A549 (cell line): ENCODE measurements at regions not wholly inside any gene's neighbourhood (a gene's known extent, or its start where the extent isn't known, plus 50 kb on each side); places are given as distances from the start of the nearest gene placed in this dataset.

Source experiments
- CBX8 ChIP-seq: fragments of 200-600 bp; sonication (generic); IDR thresholded peaks from 2 replicates; pipeline ENCODE4 v1.6.1; 2016
- CHD2 ChIP-seq: fragments of 150-350 bp; IDR thresholded peaks from 2 replicates; pipeline ENCODE4 v1.6.1; 2014; ENCODE audit warnings: low read length; ENCODE audit not compliant: partially characterized antibody
- CTCF ChIP-seq: fragments of >200 bp; sonication (Bioruptor Twin); formaldehyde crosslinking; IDR thresholded peaks from 3 replicates; pipeline ENCODE4 v1.5.1; 2016
- HMGXB4 ChIP-seq: fragments of 250-450 bp; sonication (Bioruptor Pico); IDR thresholded peaks from 2 replicates; pipeline ENCODE4 v1.5.0; 2021; ENCODE audit warnings: mild to moderate bottlenecking, moderate library complexity, borderline replicate concordance
- JUN ChIP-seq, 2 experiments: fragments of >200 bp; sonication (Bioruptor Twin); formaldehyde crosslinking; IDR thresholded peaks; 2 replicates in 1 of 2; 3 replicates in 1 of 2; pipeline ENCODE4 v1.6.1; 2016 to 2017
- POLR2A ChIP-seq: IDR thresholded peaks from 2 replicates; pipeline ENCODE4 v1.6.1; 2012; ENCODE audit warnings: mild to moderate bottlenecking, low read length
- RAD21 ChIP-seq, 2 experiments: fragments of >200 bp in 1 of 2; sonication (Bioruptor Twin) in 1 of 2; formaldehyde crosslinking in 1 of 2; IDR thresholded peaks in 1 of 2; conservative IDR thresholded peaks in 1 of 2; 2 replicates in 1 of 2; 3 replicates in 1 of 2; pipeline ENCODE4 v1.6.1; 2012 to 2018; ENCODE audit warnings: inconsistent platforms in 1 of 2
- USF2 ChIP-seq: fragments of 450-650 bp; IDR thresholded peaks from 2 replicates; pipeline ENCODE4 v1.6.1; 2014; ENCODE audit warnings: antibody characterized with exemption
- TF ChIP-seq, protein P1 (sequence below): fragments of >200 bp; sonication (Bioruptor Twin); formaldehyde crosslinking; IDR thresholded peaks from 3 replicates; pipeline ENCODE4 v1.6.1; 2016
- TF ChIP-seq, protein P2 (sequence below): IDR thresholded peaks from 2 replicates; pipeline ENCODE4 v1.6.1; 2012

DNA sequence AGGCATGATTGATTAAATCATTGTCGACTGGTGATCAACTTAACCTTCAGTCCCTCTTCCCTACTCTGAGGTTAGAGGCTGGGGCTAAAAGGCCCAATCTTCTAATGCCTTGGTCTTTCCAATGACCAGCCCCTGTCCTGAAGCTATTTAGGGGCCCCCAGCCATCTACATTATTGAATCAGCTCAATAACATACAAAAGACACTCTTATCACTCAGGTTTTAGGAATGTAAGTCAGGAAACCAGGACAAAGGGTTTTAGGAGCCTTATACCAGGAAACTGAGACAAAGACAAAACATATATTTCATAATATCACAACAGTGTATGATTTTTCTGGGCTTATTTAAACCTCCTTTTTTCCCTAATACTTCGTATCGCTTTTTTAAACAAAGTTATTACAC lies 198.6 kb downstream of the RNF152 start:
- TF ChIP-seq CBX8 (no peak), CTCF (no peak), RAD21 (conservative IDR thresholded peaks at IDR 0.05 in 1 of 2, IDR thresholded peaks at IDR 0.05 in 1 of 2) (no peak), JUN (IDR thresholded peaks at IDR 0.05) (no peak), USF2 (no peak), POLR2A (no peak), CHD2 (no peak), HMGXB4 (no peak)
- TF ChIP-seq, protein P1, sequence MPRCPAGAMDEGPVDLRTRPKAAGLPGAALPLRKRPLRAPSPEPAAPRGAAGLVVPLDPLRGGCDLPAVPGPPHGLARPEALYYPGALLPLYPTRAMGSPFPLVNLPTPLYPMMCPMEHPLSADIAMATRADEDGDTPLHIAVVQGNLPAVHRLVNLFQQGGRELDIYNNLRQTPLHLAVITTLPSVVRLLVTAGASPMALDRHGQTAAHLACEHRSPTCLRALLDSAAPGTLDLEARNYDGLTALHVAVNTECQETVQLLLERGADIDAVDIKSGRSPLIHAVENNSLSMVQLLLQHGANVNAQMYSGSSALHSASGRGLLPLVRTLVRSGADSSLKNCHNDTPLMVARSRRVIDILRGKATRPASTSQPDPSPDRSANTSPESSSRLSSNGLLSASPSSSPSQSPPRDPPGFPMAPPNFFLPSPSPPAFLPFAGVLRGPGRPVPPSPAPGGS = no peak
- TF ChIP-seq, protein P2, sequence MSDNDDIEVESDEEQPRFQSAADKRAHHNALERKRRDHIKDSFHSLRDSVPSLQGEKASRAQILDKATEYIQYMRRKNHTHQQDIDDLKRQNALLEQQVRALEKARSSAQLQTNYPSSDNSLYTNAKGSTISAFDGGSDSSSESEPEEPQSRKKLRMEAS = no peak
